Lower leg skin (tissue), 3 donors: ENCODE measurements at regions not wholly inside any gene's neighbourhood (a gene's known extent, or its start where the extent isn't known, plus 50 kb on each side); places are given as distances from the start of the nearest gene placed in this dataset.

ENCODE experiments used
- CTCF ChIP-seq, 3 donors: fragments of 450-650 bp; IDR thresholded peaks; one replicate each; pipeline ENCODE4 v1.5.1; 2016; ENCODE audit warnings: antibody characterized with exemption in 3 of 3, mild to moderate bottlenecking in 3 of 3, moderate library complexity in 2 of 3
- POLR2A ChIP-seq, 2 donors: fragments of 450-650 bp; IDR thresholded peaks; one replicate each; pipeline ENCODE4 v1.6.1; 2016 to 2017; ENCODE audit warnings: antibody characterized with exemption in 2 of 2, mild to moderate bottlenecking in 1 of 2, moderate library complexity in 1 of 2

DNA sequence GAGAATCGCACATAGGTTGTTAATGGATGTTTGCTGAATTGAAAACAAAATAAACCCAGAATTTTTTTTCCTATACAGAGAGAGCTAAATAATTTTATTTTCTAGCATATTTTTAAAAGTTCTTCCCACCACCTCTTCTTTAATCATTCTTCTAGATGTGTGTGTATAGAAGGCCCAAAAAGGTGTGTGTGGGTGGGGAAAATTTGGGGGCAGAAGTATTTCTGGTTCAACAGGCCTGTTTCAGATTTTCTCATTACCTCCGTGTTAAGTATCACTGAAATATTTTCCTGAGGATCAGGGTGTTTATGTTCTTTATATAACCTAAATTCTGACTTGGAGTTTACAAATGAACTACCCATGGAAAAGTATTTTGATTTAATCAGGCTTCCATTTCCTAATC, 144.2 kb upstream of the ZNF804B start:
- TF ChIP-seq CTCF (IDR thresholded peaks at IDR 0.05) (no peak), POLR2A (IDR thresholded peaks at IDR 0.05) (no peak)
